PC-3 (cell line): ENCODE measurements at regions not wholly inside any gene's neighbourhood (a gene's known extent, or its start where the extent isn't known, plus 50 kb on each side); places are given as distances from the start of the nearest gene placed in this dataset.

Experiments used
- CTCF ChIP-seq: fragments of 300-600 bp; sonication (generic); conservative IDR thresholded peaks from 2 replicates; pipeline ENCODE4 v1.5.1; 2017; ENCODE audit warnings: antibody characterized with exemption, low read depth, mild to moderate bottlenecking, low read length
- EZH2phosphoT487 ChIP-seq: fragments of 300-600 bp; sonication (generic); IDR thresholded peaks from 2 replicates; pipeline ENCODE4 v1.6.1; 2018; ENCODE audit warnings: mild to moderate bottlenecking, antibody characterized with exemption, low read length, borderline replicate concordance

GRCh38 chr4:160212078-160212477 lies 1109.2 kb downstream of the RAPGEF2 start:
- no peak for TF ChIP-seq EZH2phosphoT487
- no peak for TF ChIP-seq CTCF
